OCI-LY7 (cell line): ENCODE measurements at regions not wholly inside any gene's neighbourhood (a gene's known extent, or its start where the extent isn't known, plus 50 kb on each side); places are given as distances from the start of the nearest gene placed in this dataset.

Source experiments
- BruUV-seq: library from RNA; stranded (reverse); fragments of 400-500 nt; replicated peaks from 2 replicates; lab custom pipeline; 2021; lab: Mats Ljungman, UMichigan
- CTCF ChIA-PET: fragments of 300-600 bp; sonication (Branson Sonifier 250); formaldehyde crosslinking; loops from one replicate; lab custom pipeline; 2022; ENCODE audit warnings: antibody characterized with exemption; ENCODE audit not compliant: unreplicated experiment; lab: Charles Lee
- POLR2A ChIA-PET: fragments of 300-600 bp; sonication (Branson Sonifier 250); formaldehyde crosslinking; loops from one replicate; lab custom pipeline; 2022; ENCODE audit warnings: antibody characterized with exemption; lab: Charles Lee
- DNase-seq: peaks from one replicate; pipeline ENCODE4 v3.0.0-alpha.2; 2015; ENCODE audit warnings: low spot score
- H2AFZ ChIP-seq: fragments of 200-600 bp; sonication (generic), shearing (Covaris generic); 2 replicates; pipeline ENCODE4 v1.6.1; 2014; ENCODE audit warnings: mild to moderate bottlenecking, antibody characterized with exemption, low read length, moderate library complexity
- H3K27ac ChIP-seq: fragments of 200-600 bp; sonication (generic); 2 replicates; pipeline ENCODE4 v1.5.1; 2014; ENCODE audit warnings: mixed run types, low read depth, mild to moderate bottlenecking, moderate library complexity, low read length, inconsistent platforms; ENCODE audit not compliant: poor library complexity, severe bottlenecking
- H3K36me3 ChIP-seq: fragments of 200-600 bp; sonication (generic); 2 replicates; pipeline ENCODE4 v1.6.1; 2014; ENCODE audit warnings: mild to moderate bottlenecking, antibody characterized with exemption, low read length, moderate library complexity, mixed read lengths; ENCODE audit not compliant: insufficient read depth
- H3K4me1 ChIP-seq: fragments of 200-600 bp; sonication (generic); 2 replicates; pipeline ENCODE4 v1.5.1; 2014; ENCODE audit warnings: mild to moderate bottlenecking, low read length; ENCODE audit not compliant: insufficient read depth, poor library complexity, severe bottlenecking
- H3K4me2 ChIP-seq: fragments of 200-600 bp; sonication (generic); 2 replicates; pipeline ENCODE4 v1.6.1; 2014; ENCODE audit warnings: mild to moderate bottlenecking, low read length
- H3K4me3 ChIP-seq: fragments of 200-600 bp; sonication (generic); 2 replicates; pipeline ENCODE4 v1.5.1; 2014; ENCODE audit warnings: mild to moderate bottlenecking, low read depth, low read length; ENCODE audit not compliant: poor library complexity, severe bottlenecking
- H3K79me2 ChIP-seq: fragments of 200-600 bp; sonication (generic); 2 replicates; pipeline ENCODE4 v1.6.1; 2016; ENCODE audit warnings: low read depth, mild to moderate bottlenecking, low read length, moderate library complexity, mixed read lengths; ENCODE audit not compliant: insufficient read depth
- H3K9me2 ChIP-seq: fragments of 200-600 bp; sonication (generic); 2 replicates; pipeline ENCODE4 v1.6.1; 2016; ENCODE audit warnings: mild to moderate bottlenecking, low read length, mixed read lengths; ENCODE audit not compliant: insufficient read depth
- H3K9me3 ChIP-seq: fragments of 200-600 bp; sonication (generic); 2 replicates; pipeline ENCODE4 v1.6.1; 2014; ENCODE audit warnings: mild to moderate bottlenecking, mixed run types, low read length, mixed read lengths
- H4K20me1 ChIP-seq: fragments of 200-600 bp; sonication (generic); 2 replicates; pipeline ENCODE4 v1.6.1; 2014; ENCODE audit warnings: mild to moderate bottlenecking, antibody characterized with exemption, low read length, moderate library complexity, mixed read lengths; ENCODE audit not compliant: insufficient read depth
- EZH2phosphoT487 ChIP-seq: fragments of 200-600 bp; sonication (generic); IDR thresholded peaks from 2 replicates; pipeline ENCODE4 v1.6.1; 2018; ENCODE audit warnings: low read depth, borderline replicate concordance, mild to moderate bottlenecking, mixed run types, antibody characterized with exemption, low read length, moderate library complexity, mixed read lengths
- intact Hi-C: fragments of 100-400 bp; cut with micrococcal nuclease; formaldehyde crosslinking; loops from one replicate; pipeline ENCODE4 v1.10.0; 2022; ENCODE audit not compliant: unreplicated experiment
- TF ChIP-seq, protein P1 (sequence below): fragments of 200-600 bp; sonication (generic); conservative IDR thresholded peaks from 2 replicates; pipeline ENCODE4 v1.5.1; 2014; ENCODE audit warnings: mild to moderate bottlenecking, antibody characterized with exemption, low read length, moderate library complexity, mixed read lengths

DNA sequence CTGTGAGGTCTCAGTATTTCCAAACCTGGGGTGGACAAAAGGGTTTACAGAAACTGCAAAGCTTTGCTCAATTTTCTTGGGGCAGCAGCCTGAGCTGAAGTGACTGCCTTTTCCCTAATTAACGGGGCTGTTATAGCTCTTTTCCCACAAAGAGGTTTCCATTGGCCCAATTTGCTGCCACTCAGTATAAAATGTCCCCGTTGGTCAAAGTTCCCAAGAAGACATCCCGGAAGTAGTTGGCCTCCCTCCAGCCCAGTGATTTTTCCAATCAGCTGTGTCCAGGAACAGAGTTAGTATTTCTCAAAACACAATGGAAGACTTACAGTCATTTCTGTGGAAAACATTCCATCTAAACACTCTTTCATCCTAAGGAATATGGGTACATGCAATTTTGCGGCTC, 643.6 kb downstream of the ACTL7B start:
- Histone ChIP-seq H3K79me2 (no peaks in the 10 kb centered on the region), H3K4me2 (no peak overlapping the region), H3K4me1 (no peaks in the 10 kb centered on the region), H3K4me3 (no peak overlapping the region), H3K36me3 (no peaks in the 10 kb centered on the region), H4K20me1 (no peaks in the 10 kb centered on the region), H3K9me3 (no peaks in the 10 kb centered on the region), H2AFZ (no peak overlapping the region), H3K27ac (no peak overlapping the region), H3K9me2 (no peaks in the 10 kb centered on the region)
- ChIA-PET POLR2A (interaction anchor here (0.6 kb wide), 1 partner anchor 1855 kb away, joined by 3 read pairs; no protein-coding TSS in a partner anchor), CTCF (no interaction called here)
- intact Hi-C loops = no loop called here
- BruUV-seq = no TSS peak
- TF ChIP-seq EZH2phosphoT487 = no peak
- TF ChIP-seq, protein P1, sequence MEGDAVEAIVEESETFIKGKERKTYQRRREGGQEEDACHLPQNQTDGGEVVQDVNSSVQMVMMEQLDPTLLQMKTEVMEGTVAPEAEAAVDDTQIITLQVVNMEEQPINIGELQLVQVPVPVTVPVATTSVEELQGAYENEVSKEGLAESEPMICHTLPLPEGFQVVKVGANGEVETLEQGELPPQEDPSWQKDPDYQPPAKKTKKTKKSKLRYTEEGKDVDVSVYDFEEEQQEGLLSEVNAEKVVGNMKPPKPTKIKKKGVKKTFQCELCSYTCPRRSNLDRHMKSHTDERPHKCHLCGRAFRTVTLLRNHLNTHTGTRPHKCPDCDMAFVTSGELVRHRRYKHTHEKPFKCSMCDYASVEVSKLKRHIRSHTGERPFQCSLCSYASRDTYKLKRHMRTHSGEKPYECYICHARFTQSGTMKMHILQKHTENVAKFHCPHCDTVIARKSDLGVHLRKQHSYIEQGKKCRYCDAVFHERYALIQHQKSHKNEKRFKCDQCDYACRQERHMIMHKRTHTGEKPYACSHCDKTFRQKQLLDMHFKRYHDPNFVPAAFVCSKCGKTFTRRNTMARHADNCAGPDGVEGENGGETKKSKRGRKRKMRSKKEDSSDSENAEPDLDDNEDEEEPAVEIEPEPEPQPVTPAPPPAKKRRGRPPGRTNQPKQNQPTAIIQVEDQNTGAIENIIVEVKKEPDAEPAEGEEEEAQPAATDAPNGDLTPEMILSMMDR = no peak
- DNase-seq = no peak

DNA sequence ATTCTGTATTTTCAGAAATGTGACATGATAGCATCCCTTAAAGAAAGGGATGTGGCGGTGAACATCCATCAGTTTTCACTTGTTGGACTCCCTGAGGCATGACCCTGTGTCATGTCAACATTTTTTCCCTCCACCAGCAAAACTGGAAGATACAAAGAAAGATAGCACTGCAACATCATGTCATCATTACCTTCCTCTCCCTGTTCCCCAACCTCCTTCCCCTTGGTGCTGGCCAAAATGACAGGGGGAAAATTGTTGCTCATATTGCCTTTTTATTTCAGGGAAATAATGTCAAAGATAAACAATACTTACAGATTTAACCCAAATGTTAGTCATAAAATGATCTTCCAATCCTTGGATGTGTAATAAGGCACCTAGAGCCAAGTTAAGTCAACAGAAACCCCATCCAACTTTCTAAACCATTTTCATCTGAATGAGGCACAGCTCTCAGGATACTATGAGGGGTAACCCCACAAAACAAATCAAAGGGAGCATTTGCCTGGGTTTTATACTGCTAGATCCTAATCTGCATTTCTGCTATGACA, 644.3 kb downstream of the ACTL7B start:
- H4K20me1 ChIP-seq = no peaks in the 10 kb centered on the region
- intact Hi-C loops = no loop called here
- CTCF ChIA-PET = no interaction called here
- H3K27ac ChIP-seq = no peak overlapping the region
- H3K4me2 ChIP-seq = no peak overlapping the region
- DNase-seq = no peak
- no peak overlapping the region for H2AFZ ChIP-seq
- no TSS peak for BruUV-seq
- no peaks in the 10 kb centered on the region for H3K4me1 ChIP-seq
- no peaks in the 10 kb centered on the region for H3K9me2 ChIP-seq
- TF ChIP-seq EZH2phosphoT487 = no peak
- TF ChIP-seq, protein P1 = no peak
- no peak overlapping the region for H3K4me3 ChIP-seq
- no peaks in the 10 kb centered on the region for H3K9me3 ChIP-seq
- H3K36me3 ChIP-seq = no peaks in the 10 kb centered on the region
- POLR2A ChIA-PET = no interaction called here
- H3K79me2 ChIP-seq = no peaks in the 10 kb centered on the region

DNA sequence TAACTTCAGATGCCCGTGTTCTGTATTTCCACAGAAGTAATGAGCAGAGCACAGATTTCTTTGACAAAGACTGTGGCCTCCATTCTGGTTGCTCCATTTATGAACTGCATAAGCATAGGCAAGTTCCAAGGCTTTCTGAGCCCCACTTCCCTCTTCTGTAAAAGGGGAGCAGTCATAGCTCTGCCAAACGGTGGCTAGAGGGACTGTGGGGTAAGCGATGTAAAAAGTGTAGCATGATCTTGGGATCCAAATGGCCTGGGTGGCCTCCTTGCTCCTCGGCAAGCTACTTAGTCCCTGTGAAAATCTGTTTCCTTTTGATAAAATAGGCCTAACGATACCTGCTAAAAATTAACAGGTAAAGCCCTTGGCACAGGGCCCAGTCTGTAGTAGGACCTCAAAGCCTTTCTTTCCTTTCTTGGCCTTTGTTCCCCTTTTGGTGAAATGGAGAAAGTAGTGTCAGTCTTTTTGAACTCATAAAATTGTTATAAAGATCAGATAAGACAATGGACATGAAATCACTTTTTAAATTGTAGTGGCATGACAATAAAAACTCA, 646.6 kb downstream of the ACTL7B start:
- H3K4me2 ChIP-seq = no peak overlapping the region

More for the DNA sequence above, 646.6 kb downstream of the ACTL7B start:
- no TSS peak for BruUV-seq
- Histone ChIP-seq H3K4me3 (no peak overlapping the region), H3K9me2 (no peaks in the 10 kb centered on the region), H4K20me1 (no peaks in the 10 kb centered on the region), H3K27ac (no peak overlapping the region), H3K9me3 (no peaks in the 10 kb centered on the region), H3K36me3 (no peaks in the 10 kb centered on the region), H2AFZ (no peak overlapping the region), H3K79me2 (no peaks in the 10 kb centered on the region), H3K4me1 (no peaks in the 10 kb centered on the region)
- CTCF ChIA-PET = no interaction called here
- POLR2A ChIA-PET = no interaction called here
- no peak for DNase-seq
- intact Hi-C loops = no loop called here
- no peak for TF ChIP-seq EZH2phosphoT487
- TF ChIP-seq, protein P1 = no peak
